NCI-H446 treated with DMSO at 0.1 percent for 48 hours (cell line): ENCODE measurements at regions not wholly inside any gene's neighbourhood (a gene's known extent, or its start where the extent isn't known, plus 50 kb on each side); places are given as distances from the start of the nearest gene placed in this dataset.

Experiments
- DNase-seq: peaks from one replicate; lab custom pipeline; 2025; lab: John Stamatoyannopoulos, UW

DNA sequence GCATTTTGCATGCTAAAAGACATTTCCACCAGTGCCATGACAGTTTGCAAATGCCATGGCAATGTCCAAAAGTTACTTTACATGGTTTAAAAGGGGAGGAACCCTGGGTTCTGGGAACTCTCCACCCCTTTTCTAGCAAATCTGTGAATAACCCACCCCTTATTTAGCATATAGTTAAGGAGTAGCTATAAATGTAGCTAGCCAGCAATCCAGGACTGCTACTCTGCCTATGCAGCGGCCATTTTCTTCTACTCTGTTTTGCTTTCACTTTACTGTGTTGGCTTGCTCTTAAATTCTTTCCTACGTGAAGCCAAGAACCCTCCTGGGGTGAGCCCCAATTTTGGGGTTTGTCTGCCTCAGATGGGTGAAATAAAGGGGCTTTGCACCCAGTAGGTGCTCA, 141.0 kb downstream of the PTPN11 start:
- DNase-seq, result no peak

DNA sequence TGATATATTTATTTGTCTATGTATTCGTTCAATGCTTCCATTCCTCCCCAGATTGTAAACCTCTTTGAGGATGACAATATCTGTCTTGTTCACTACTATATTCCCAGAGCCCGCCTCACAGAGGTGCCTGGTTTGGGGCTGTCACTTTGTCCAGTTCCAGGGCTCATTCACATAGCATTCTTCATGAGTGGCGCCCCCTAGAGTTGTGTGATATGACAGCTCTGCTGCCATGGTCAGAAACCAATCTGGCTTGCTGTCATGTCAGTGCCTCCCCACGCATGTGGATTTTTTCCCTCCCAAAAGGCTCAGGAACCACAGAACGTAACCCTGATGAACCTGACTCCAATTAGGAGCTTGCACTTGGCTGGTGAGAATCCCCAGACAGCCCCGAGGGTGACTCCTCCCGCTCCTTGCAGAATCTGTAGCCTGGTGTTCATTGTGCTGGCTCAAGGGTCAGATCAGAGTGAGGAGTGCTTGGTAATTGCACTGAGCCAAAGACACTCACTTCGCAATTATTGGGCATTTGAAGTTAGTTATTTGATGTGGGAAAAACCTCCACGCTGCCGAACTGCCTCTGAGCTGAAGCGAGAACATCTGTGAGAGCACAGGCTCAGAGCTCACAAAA, 145.5 kb downstream of the PTPN11 start:
- DNase-seq, result no peak

GRCh38 chr12:112568641-112569040, 149.9 kb downstream of the PTPN11 start:
- DNase-seq, result no peak

DNA sequence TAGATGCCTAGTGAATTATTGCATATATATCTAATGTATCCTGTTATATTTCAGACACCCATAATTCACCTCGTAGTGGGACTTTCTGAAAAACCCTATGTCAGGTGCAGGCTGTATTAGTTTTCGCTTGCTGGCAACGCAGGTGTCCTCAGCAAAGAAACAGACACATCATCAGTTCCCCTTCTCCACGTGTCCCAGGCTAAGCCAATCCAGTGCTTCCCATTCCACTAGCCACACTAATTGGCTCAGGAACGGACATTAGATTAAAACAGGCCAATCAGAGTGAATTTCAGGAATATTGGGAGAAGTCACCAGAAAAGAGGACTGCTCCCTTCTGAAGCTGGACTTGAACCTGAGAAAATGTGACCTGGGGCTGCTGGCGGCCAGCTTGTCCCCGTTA, 151.3 kb downstream of the PTPN11 start:
- DNase-seq, result no peak

DNA sequence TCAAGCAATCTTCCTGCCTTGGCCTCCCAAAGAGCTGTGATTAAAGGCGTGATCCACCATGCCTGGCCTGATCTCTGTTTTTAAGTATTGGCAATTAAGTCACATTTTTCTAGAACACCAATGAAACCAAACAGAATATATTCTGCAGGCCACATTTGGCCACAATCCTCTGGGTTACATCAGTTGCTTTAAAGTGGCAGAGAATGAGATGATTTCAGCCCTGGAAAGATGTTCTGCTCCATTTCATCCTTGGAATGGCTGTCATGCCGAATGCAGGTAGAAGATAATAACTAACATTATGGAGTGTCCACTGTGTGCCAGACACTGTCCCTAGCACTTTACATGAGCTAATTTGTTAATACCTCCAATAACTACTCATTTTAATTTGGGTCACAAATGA, 154.4 kb downstream of the PTPN11 start:
- no peak for DNase-seq

- DNase-seq, result no peak
These were observed 156.3 kb downstream of the PTPN11 start for GRCh38 chr12:112574896-112575558.

- no peak for DNase-seq
These were observed 156.9 kb downstream of the PTPN11 start for GRCh38 chr12:112575559-112576067.

DNA sequence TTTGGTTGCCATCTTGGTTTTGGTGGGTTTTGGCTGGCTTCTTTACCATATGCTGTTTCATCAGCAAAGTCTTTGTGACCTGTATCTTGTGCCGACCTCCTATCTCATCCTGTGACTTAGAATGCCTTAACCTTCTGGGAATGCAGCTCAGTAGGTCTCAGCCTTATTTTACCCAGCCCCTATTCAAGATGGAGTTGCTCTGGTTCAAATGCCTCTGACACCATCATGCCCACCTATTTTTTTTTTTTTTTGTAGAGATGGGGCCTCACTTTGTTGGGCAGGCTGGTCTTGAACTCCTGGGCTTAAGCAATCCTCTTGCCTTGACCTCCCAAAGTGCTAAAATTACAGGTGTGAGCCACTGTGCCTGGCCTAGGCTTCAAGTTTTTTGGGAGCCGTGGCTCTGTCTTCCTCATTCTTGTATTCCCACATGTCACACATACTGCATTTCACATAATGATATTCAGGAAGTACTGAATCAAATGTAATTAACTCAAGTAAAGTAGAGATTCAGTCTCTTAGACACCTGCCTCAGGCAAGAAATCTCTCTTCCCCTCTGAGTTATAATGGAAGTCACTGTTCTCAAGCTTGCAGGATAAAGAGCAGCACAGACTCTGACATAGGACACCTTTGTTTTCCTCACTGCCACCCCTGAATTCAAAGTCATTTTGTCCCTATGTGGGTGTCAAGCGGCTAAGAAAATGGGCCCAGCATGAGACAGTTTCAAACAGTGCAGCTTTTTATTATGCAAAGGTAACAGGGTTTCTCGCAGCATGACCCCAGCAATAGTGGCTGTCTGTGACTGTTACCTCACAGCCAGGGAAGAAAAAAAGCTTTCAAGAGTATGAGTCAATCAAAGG, 159.0 kb downstream of the PTPN11 start:
- DNase-seq, result no peak

DNA sequence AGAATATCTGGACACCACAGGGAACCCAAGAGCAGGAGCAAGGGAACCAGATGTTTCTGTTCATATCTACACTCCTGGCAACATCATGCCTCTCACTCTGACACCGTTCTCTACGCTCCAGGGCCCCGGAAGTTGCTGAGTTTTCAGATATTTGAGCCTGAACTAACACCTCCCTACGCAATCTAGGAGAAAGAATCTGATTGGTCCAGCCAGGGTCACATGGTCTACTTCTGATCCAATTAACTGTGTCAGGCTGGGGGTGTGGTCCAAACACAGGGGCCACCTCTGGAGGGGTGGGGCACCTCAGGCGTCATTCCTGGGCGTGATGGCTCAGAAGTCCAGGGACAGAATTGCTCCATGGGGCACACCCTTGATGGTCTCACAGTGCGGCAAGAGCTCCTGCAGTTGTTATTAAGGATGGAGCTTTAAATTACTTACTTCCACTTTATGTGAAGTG, 165.5 kb downstream of the PTPN11 start:
- no peak for DNase-seq

DNA sequence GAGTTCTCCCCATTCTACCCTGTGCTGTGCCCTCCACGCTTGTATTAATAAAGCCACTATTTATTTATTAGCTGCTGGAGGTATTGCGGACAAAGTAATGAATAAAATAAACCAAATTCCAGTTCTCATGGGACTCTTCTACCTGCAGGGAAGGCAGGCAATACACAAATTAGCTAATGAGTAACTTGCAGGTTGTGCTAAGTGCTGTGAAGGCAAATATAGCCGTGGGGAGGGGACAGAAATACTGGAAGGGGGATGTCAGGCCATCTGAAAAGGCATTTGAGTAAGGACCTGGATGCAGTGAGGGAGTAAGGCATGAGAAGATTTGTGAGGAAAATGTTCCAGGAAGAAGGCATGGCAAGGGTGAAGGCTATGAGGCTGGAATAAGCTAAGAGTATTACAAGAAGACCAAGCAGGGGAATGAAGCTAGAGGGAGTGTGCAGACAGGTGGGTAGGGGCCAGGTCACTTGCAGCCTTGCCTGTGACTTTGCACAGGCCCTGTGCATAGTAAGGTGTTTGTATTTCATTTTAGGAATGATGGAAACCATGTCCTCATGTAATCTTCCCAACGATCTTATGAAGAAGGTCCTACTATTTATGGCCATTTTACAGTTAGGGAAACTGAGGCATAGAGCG, 167.5 kb downstream of the PTPN11 start:
- DNase-seq, result no peak

- DNase-seq, result no peak
These were observed 170.5 kb downstream of the PTPN11 start for GRCh38 chr12:112589275-112589674.

DNA sequence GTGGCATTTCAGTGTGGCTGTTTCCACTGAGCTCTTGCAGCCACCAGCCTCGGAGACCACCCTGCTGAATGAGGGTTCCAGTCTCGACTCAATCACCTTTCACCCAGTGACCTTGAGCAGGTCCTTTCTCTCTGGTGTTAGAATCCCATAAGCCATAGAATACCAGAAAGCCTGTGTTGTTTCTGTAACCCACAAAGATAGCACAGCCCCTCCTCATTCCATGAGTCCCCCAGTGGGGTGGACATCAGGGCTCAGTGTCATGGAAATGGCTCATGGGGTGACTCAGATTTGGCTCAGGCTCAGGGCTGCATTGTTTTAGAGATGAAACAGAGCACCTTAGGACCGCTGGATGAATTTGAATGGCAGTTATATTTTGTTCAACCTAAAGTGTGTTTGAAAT, 171.5 kb downstream of the PTPN11 start:
- DNase-seq, result no peak

DNA sequence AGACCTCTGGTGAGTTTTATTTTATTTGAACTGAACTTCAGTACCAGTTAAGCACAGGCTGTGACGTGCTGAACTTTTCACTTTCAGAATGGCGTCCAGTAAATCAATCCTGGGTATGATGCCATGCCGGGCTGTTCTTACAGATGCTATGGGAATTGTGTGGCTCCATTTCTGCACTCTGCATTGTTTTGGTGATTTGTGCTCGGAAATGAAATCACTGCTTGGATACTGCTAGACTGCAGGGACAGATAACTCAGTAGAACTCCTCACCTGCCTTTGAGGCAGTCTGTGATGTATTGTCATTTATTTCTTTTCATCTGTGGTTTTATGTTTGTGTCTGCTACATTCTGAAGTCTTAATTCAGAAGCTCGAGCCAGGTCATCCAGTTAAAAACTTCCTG, 172.7 kb downstream of the PTPN11 start:
- no peak for DNase-seq

GRCh38 chr12:112595410-112595809, 176.7 kb downstream of the PTPN11 start:
- no peak for DNase-seq

- no peak for DNase-seq
These were observed 179.2 kb downstream of the PTPN11 start for GRCh38 chr12:112597986-112598385.

DNA sequence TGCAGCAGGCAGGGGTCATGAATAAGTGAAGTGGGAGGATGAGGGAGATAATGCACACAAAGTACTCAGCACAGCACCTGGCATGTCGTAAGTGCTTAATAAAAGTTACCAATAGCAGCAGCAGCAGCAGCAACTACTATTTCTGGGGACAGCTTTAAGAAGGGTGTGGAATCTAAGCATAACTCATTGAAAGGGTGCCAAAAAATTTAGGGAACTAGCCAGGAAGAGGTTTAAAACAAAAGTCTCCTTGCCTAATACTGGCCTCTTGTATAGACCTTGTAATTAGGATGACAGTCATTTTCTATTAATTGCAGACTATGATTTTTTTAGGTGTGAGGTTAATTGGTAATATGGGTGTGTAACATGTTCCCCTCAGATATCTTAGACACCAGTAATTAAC, 179.9 kb downstream of the PTPN11 start:
- no peak for DNase-seq

DNA sequence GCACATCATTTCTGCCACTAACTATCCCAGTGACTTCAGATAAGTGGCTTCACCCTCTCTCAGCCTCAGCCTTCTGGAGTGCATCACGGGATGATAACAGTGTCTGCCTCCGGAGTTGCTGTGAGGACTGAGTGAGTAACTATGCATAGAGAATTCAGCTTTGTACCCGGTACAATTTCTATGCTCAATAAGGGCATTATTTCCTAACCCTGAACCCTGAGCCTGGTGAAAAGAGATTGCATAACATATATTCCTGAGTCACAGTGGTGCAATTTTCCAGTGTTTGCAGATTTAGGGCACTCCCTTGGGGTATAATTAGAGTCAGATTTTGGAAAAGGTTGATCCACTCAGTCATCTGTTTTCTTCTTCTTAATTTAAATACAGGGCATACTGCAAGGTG, 181.1 kb downstream of the PTPN11 start:
- DNase-seq, result no peak

GRCh38 chr12:112602150-112602549, 183.4 kb downstream of the PTPN11 start:
- no peak for DNase-seq

GRCh38 chr12:112606611-112607365, 184.8 kb upstream of the RPH3A start:
- no peak for DNase-seq

DNA sequence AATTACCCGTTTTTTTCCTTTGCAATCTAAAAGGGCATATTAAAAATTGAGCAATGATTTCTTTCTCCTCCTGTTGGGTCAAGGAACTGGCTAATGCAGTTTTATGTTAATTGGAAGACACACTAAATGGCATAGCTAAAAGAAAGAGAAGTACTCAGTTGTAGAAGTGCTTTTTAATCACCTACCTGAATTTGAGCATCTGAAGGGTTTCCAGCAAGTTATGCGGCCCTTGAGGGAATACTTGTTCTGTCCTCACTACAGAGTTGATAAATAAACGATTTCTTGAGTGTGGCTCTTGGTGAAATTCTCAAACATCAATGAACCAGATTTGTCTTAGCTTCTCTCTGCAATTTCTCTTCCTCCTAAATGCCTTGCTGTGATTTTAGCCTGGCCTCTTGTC, 184.1 kb upstream of the RPH3A start:
- no peak for DNase-seq

GRCh38 chr12:112611908-112612307, 179.6 kb upstream of the RPH3A start:
- peak; percentile 30 for DNase-seq

- DNase-seq, result peak; percentile 13
These were observed 176.4 kb upstream of the RPH3A start for GRCh38 chr12:112615196-112615595.
